IPS-11a (cell line): ENCODE measurements at regions not wholly inside any gene's neighbourhood (a gene's known extent, or its start where the extent isn't known, plus 50 kb on each side); places are given as distances from the start of the nearest gene placed in this dataset.

Experiments
- H3K4me3 ChIP-seq: one replicate; pipeline ENCODE4 v1.5.1; 2013; ENCODE audit warnings: low read depth, low read length, control low read depth

- H3K4me3 ChIP-seq, result no peak overlapping the region
Measured at GRCh38 chr13:99862244-99862643, 109.3 kb downstream of the ZIC5 start.

- H3K4me3 ChIP-seq, result no peak overlapping the region
Measured at GRCh38 chr13:99861771-99862170, 109.8 kb downstream of the ZIC5 start.

- H3K4me3 ChIP-seq, result no peak overlapping the region
Measured at GRCh38 chr13:99860745-99861144, 110.8 kb downstream of the ZIC5 start.

GRCh38 chr13:99859178-99860177, 112.1 kb downstream of the ZIC5 start:
- no peak overlapping the region for H3K4me3 ChIP-seq

GRCh38 chr13:99857738-99858137, 113.8 kb downstream of the ZIC5 start:
- H3K4me3 ChIP-seq, result no peak overlapping the region

- H3K4me3 ChIP-seq, result no peak overlapping the region
Measured at GRCh38 chr13:99855526-99856420, 115.8 kb downstream of the ZIC5 start.

GRCh38 chr13:99854366-99854765, 117.2 kb downstream of the ZIC5 start:
- H3K4me3 ChIP-seq, result no peak overlapping the region

GRCh38 chr13:99847318-99847750, 124.2 kb downstream of the ZIC5 start:
- H3K4me3 ChIP-seq, result no peak overlapping the region

GRCh38 chr13:99845161-99845874, 126.2 kb downstream of the ZIC5 start:
- no peak overlapping the region for H3K4me3 ChIP-seq

GRCh38 chr13:99844421-99844820, 127.1 kb downstream of the ZIC5 start:
- H3K4me3 ChIP-seq, result no peak overlapping the region

GRCh38 chr13:99843872-99844271, 127.7 kb downstream of the ZIC5 start:
- no peak overlapping the region for H3K4me3 ChIP-seq

GRCh38 chr13:99842405-99842804, 129.2 kb downstream of the ZIC5 start:
- no peak overlapping the region for H3K4me3 ChIP-seq

- no peak overlapping the region for H3K4me3 ChIP-seq
Measured at GRCh38 chr13:99836291-99836690, 135.3 kb downstream of the ZIC5 start.

GRCh38 chr13:99835442-99835841, 136.1 kb downstream of the ZIC5 start:
- H3K4me3 ChIP-seq, result no peak overlapping the region

GRCh38 chr13:99834246-99834645, 137.3 kb downstream of the ZIC5 start:
- H3K4me3 ChIP-seq, result no peak overlapping the region

- no peak overlapping the region for H3K4me3 ChIP-seq
Measured at GRCh38 chr13:99832347-99832746, 139.2 kb downstream of the ZIC5 start.

GRCh38 chr13:99830931-99831330, 140.6 kb downstream of the ZIC5 start:
- H3K4me3 ChIP-seq, result no peak overlapping the region

- no peak overlapping the region for H3K4me3 ChIP-seq
Measured at GRCh38 chr13:99829593-99830239, 141.9 kb downstream of the ZIC5 start.

- H3K4me3 ChIP-seq, result no peak overlapping the region
Measured at GRCh38 chr13:99829161-99829560, 142.4 kb downstream of the ZIC5 start.

GRCh38 chr13:99828735-99829134, 142.8 kb downstream of the ZIC5 start:
- H3K4me3 ChIP-seq, result no peak overlapping the region
